Vagina (tissue), 2 donors: ENCODE measurements at regions not wholly inside any gene's neighbourhood (a gene's known extent, or its start where the extent isn't known, plus 50 kb on each side); places are given as distances from the start of the nearest gene placed in this dataset.

Source experiments
- CTCF ChIP-seq, 3 experiments: fragments of 450-650 bp in 2 of 3; fragments of 200-600 bp in 1 of 3; sonication (generic) in 1 of 3; IDR thresholded peaks; one replicate each; pipeline ENCODE4 v1.5.1; 2017 to 2019; ENCODE audit warnings: antibody characterized with exemption in 3 of 3, mild to moderate bottlenecking in 2 of 3, moderate library complexity in 2 of 3
- POLR2AphosphoS5 ChIP-seq, 2 donors: sonication (generic); formaldehyde crosslinking; IDR thresholded peaks; one replicate each; pipeline ENCODE4 v1.9.0; 2017; ENCODE audit warnings: antibody characterized with exemption in 2 of 2, mild to moderate bottlenecking in 2 of 2, low read depth in 1 of 2; ENCODE audit not compliant: insufficient read depth in 1 of 2

DNA sequence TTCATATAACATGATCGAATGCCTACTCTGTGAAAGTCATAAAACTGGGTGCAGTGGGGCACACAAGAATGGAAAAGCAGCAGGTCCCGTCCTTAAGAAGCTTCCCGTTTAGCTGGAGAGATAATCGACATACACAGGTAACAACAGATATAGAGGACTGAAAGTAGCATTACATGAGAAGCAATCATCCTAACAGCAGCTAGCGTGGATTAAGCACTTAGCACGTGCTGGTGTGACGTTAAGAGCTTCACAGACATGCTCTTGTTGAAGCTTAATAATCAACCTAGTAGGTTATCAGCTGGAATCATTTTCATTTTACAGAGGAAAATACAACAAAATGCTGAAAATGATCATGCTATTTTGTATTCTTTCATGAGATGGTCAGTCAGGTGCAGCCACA, 184.8 kb downstream of the GPAM start:
- TF ChIP-seq POLR2AphosphoS5 (IDR thresholded peaks at IDR 0.05; ENCODE audit: insufficient read depth in 1 of 2, low read depth in 1 of 2) (no peak), CTCF (IDR thresholded peaks at IDR 0.05) (no peak)
